ENCODE measurements at regions not wholly inside any gene's neighbourhood (a gene's known extent, or its start where the extent isn't known, plus 50 kb on each side); places are given as distances from the start of the nearest gene placed in this dataset.

DNA sequence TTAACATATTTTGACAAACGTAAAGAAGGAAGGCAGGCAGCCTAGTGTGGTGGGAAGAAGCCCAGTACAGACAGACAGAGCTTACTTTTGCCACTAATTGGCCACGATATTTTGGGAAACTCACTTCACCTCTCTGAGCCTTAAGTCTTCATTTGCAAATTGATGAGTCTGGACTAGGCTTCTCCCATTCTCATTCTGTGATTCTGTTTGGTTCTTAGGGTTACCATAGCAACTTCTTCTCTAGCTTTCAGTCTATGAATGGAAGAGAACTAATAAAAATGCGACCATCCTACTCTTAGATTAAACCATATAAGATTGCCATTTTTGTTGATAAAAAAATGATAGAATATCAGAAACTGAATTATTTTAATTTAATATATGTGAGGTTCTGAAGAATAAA is 210.5 kb downstream of the SNAPC1 start:
- TF ChIP-seq ZNF124 (CRISPR knock-in tag; IDR thresholded peaks at IDR 0.05): no peak
- TF ChIP-seq, protein P1, sequence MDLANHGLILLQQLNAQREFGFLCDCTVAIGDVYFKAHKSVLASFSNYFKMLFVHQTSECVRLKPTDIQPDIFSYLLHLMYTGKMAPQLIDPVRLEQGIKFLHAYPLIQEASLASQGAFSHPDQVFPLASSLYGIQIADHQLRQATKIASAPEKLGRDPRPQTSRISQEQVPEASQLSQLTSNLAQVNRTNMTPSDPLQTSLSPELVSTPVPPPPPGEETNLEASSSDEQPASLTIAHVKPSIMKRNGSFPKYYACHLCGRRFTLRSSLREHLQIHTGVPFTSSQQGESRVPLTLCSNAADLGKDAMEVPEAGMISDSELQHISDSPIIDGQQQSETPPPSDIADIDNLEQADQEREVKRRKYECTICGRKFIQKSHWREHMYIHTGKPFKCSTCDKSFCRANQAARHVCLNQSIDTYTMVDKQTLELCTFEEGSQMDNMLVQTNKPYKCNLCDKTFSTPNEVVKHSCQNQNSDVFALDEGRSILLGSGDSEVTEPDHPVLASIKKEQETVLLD (CRISPR knock-in tag; IDR thresholded peaks at IDR 0.05; ENCODE audit: low read depth): no peak
- TF ChIP-seq, protein P2, sequence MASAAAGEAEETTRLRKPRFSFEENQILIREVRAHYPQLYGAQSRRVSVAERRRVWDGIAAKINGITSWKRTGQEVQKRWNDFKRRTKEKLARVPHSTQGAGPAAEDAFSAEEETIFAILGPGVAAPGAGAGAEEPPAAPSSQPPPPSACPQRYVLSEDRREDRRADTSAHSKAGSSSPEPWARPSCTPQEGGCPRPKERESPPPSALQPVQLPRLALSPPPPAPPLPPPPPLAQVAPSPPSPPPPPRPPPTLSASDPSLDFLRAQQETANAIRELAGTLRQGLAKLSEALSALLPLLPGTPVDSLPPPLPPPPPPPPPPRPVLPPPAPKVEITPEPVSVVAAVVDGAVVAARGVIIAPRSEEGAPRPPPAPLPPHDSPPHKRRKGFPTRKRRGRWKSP (CRISPR knock-in tag; IDR thresholded peaks at IDR 0.05): no peak
- TF ChIP-seq, protein P3, sequence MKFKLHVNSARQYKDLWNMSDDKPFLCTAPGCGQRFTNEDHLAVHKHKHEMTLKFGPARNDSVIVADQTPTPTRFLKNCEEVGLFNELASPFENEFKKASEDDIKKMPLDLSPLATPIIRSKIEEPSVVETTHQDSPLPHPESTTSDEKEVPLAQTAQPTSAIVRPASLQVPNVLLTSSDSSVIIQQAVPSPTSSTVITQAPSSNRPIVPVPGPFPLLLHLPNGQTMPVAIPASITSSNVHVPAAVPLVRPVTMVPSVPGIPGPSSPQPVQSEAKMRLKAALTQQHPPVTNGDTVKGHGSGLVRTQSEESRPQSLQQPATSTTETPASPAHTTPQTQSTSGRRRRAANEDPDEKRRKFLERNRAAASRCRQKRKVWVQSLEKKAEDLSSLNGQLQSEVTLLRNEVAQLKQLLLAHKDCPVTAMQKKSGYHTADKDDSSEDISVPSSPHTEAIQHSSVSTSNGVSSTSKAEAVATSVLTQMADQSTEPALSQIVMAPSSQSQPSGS (CRISPR knock-in tag; IDR thresholded peaks at IDR 0.05): no peak
- TF ChIP-seq, protein P4, sequence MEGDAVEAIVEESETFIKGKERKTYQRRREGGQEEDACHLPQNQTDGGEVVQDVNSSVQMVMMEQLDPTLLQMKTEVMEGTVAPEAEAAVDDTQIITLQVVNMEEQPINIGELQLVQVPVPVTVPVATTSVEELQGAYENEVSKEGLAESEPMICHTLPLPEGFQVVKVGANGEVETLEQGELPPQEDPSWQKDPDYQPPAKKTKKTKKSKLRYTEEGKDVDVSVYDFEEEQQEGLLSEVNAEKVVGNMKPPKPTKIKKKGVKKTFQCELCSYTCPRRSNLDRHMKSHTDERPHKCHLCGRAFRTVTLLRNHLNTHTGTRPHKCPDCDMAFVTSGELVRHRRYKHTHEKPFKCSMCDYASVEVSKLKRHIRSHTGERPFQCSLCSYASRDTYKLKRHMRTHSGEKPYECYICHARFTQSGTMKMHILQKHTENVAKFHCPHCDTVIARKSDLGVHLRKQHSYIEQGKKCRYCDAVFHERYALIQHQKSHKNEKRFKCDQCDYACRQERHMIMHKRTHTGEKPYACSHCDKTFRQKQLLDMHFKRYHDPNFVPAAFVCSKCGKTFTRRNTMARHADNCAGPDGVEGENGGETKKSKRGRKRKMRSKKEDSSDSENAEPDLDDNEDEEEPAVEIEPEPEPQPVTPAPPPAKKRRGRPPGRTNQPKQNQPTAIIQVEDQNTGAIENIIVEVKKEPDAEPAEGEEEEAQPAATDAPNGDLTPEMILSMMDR (CRISPR knock-in tag; IDR thresholded peaks at IDR 0.05): no peak
- TF ChIP-seq, protein P5, sequence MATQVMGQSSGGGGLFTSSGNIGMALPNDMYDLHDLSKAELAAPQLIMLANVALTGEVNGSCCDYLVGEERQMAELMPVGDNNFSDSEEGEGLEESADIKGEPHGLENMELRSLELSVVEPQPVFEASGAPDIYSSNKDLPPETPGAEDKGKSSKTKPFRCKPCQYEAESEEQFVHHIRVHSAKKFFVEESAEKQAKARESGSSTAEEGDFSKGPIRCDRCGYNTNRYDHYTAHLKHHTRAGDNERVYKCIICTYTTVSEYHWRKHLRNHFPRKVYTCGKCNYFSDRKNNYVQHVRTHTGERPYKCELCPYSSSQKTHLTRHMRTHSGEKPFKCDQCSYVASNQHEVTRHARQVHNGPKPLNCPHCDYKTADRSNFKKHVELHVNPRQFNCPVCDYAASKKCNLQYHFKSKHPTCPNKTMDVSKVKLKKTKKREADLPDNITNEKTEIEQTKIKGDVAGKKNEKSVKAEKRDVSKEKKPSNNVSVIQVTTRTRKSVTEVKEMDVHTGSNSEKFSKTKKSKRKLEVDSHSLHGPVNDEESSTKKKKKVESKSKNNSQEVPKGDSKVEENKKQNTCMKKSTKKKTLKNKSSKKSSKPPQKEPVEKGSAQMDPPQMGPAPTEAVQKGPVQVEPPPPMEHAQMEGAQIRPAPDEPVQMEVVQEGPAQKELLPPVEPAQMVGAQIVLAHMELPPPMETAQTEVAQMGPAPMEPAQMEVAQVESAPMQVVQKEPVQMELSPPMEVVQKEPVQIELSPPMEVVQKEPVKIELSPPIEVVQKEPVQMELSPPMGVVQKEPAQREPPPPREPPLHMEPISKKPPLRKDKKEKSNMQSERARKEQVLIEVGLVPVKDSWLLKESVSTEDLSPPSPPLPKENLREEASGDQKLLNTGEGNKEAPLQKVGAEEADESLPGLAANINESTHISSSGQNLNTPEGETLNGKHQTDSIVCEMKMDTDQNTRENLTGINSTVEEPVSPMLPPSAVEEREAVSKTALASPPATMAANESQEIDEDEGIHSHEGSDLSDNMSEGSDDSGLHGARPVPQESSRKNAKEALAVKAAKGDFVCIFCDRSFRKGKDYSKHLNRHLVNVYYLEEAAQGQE (IDR thresholded peaks at IDR 0.05; ENCODE audit: borderline replicate concordance in 1 of 2, low read depth in 1 of 2, low read length in 2 of 2): no peak
- no peak for TF ChIP-seq POLR2AphosphoS5 (IDR thresholded peaks at IDR 0.05; ENCODE audit: low read depth, low read length)
- TF ChIP-seq SP2 (CRISPR knock-in tag; IDR thresholded peaks at IDR 0.05): no peak

Measured in HepG2 (cell line).